Omental fat pad (tissue), 3 donors: ENCODE measurements at regions not wholly inside any gene's neighbourhood (a gene's known extent, or its start where the extent isn't known, plus 50 kb on each side); places are given as distances from the start of the nearest gene placed in this dataset.

ENCODE experiments used
- ATAC-seq: fragments of 150-250 bp; one replicate; pipeline ENCODE4 v1.9.1; 2016; ENCODE audit warnings: mild to moderate bottlenecking, moderate library complexity; ENCODE audit not compliant: low FRiP score
- DNase-seq: peaks from one replicate; pipeline ENCODE4 v3.0.0-alpha.2; 2019; ENCODE audit warnings: low spot score
- TF ChIP-seq, protein P1 (sequence below), 3 donors: fragments of 450-650 bp; IDR thresholded peaks; one replicate each; pipeline ENCODE4 v1.5.1; 2016 to 2017; ENCODE audit warnings: antibody characterized with exemption in 3 of 3, mild to moderate bottlenecking in 3 of 3, moderate library complexity in 2 of 3

DNA sequence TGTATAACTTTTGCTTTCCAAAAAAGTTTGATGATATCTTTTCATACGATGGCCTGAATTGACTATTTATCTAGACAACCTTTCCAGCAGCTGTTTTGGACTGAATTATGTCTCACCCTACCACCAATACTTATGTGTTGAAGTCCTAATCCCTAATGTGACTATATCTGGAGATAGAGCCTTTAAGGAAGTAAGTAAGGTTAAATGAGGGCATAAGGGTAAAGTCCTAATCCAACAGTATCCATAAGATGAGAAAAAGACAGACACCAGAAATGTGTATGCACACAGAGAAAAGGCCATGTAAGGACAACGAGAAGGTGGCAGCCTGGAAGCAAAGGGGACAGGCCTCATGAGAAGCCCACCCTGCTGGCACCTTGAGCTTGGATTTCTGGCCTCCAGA lies 86.6 kb upstream of the PPARGC1A start:
- TF ChIP-seq, protein P1, sequence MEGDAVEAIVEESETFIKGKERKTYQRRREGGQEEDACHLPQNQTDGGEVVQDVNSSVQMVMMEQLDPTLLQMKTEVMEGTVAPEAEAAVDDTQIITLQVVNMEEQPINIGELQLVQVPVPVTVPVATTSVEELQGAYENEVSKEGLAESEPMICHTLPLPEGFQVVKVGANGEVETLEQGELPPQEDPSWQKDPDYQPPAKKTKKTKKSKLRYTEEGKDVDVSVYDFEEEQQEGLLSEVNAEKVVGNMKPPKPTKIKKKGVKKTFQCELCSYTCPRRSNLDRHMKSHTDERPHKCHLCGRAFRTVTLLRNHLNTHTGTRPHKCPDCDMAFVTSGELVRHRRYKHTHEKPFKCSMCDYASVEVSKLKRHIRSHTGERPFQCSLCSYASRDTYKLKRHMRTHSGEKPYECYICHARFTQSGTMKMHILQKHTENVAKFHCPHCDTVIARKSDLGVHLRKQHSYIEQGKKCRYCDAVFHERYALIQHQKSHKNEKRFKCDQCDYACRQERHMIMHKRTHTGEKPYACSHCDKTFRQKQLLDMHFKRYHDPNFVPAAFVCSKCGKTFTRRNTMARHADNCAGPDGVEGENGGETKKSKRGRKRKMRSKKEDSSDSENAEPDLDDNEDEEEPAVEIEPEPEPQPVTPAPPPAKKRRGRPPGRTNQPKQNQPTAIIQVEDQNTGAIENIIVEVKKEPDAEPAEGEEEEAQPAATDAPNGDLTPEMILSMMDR (IDR thresholded peaks at IDR 0.05): no peak

GRCh38 chr4:23973308-23973855 lies 83.5 kb upstream of the PPARGC1A start:
- ATAC-seq (no peak), DNase-seq (no peak)
- TF ChIP-seq, protein P1 (IDR thresholded peaks at IDR 0.05): no peak

More for the DNA sequence above, 86.6 kb upstream of the PPARGC1A start:
- no peak for ATAC-seq
- DNase-seq: no peak

- no peak for ATAC-seq
- no peak for DNase-seq
- TF ChIP-seq, protein P1 (IDR thresholded peaks at IDR 0.05): no peak
These were observed 83.0 kb upstream of the PPARGC1A start for GRCh38 chr4:23972805-23973204.

- DNase-seq (no peak), ATAC-seq (no peak)
- TF ChIP-seq, protein P1 (IDR thresholded peaks at IDR 0.05): no peak
These were observed 82.3 kb upstream of the PPARGC1A start for GRCh38 chr4:23972187-23972586.

- TF ChIP-seq, protein P1 (IDR thresholded peaks at IDR 0.05): no peak
- no peak for DNase-seq
- ATAC-seq: no peak
These were observed 80.5 kb upstream of the PPARGC1A start for GRCh38 chr4:23970201-23970850.

- ATAC-seq (no peak), DNase-seq (no peak)
- TF ChIP-seq, protein P1 (IDR thresholded peaks at IDR 0.05): no peak
These were observed 79.8 kb upstream of the PPARGC1A start for GRCh38 chr4:23969635-23970145.

GRCh38 chr4:23967281-23967680 lies 77.4 kb upstream of the PPARGC1A start:
- no peak for ATAC-seq
- TF ChIP-seq, protein P1 (IDR thresholded peaks at IDR 0.05): no peak
- DNase-seq: no peak
